ENCODE measurements at regions not wholly inside any gene's neighbourhood (a gene's known extent, or its start where the extent isn't known, plus 50 kb on each side); places are given as distances from the start of the nearest gene placed in this dataset.
A peak's percentile ranks its signal among the peaks of the same experiment; 100 is the strongest.

- intact Hi-C loops (cut with DNase I, micrococcal nuclease): no loop called here
- H3K36me3 ChIP-seq (ENCODE audit: insufficient read depth, low read length): no peaks in the 10 kb centered on the region
- H3K9me3 ChIP-seq (ENCODE audit: control insufficient read depth in 1 of 2, insufficient read depth in 1 of 2, low read length in 2 of 2): no peaks in the 10 kb centered on the region
- no peaks in the 10 kb centered on the region for H3K27me3 Mint-ChIP-seq
- no peak overlapping the region for H3K4me3 ChIP-seq (ENCODE audit: low read length)
- no peaks in the 10 kb centered on the region for H3K9me3 Mint-ChIP-seq
- no peaks in the 10 kb centered on the region for H3K4me1 Mint-ChIP-seq (ENCODE audit: low read depth)
- no peak overlapping the region for H3K27ac ChIP-seq (ENCODE audit: low read depth in 1 of 2, low read length in 2 of 2)
- no peak overlapping the region for H3K27ac Mint-ChIP-seq
- no peaks in the 10 kb centered on the region for H3K27me3 ChIP-seq (ENCODE audit: control insufficient read depth in 1 of 2, insufficient read depth in 2 of 2, low read length in 2 of 2)
- CTCF ChIA-PET: no interaction called here
- DNase-seq (no peak), ATAC-seq (ENCODE audit: poor library complexity) (no peak)
- no peak overlapping the region for H3K4me3 Mint-ChIP-seq
- POLR2A ChIA-PET: no interaction called here
- TF ChIP-seq CTCF (IDR thresholded peaks at IDR 0.05): no peak
- no peaks in the 10 kb centered on the region for H3K4me1 ChIP-seq (ENCODE audit: insufficient read depth, low read length)
- no peaks in the 10 kb centered on the region for H3K36me3 Mint-ChIP-seq (ENCODE audit: low read depth)
These were observed 269.7 kb downstream of the OTOL1 start for GRCh38 chr3:161766331-161766730.

- no peak for TF ChIP-seq CTCF (IDR thresholded peaks at IDR 0.05)
- Mint-ChIP-seq H3K36me3 (ENCODE audit: low read depth) (no peaks in the 10 kb centered on the region), H3K9me3 (peaks cover 3% of the 10 kb centered on the region), H3K4me3 (no peak overlapping the region), H3K4me1 (ENCODE audit: low read depth) (no peaks in the 10 kb centered on the region), H3K27ac (no peak overlapping the region), H3K27me3 (no peaks in the 10 kb centered on the region)
- Histone ChIP-seq H3K4me1 (ENCODE audit: insufficient read depth, low read length) (no peaks in the 10 kb centered on the region), H3K27me3 (ENCODE audit: control insufficient read depth in 1 of 2, insufficient read depth in 2 of 2, low read length in 2 of 2) (no peaks in the 10 kb centered on the region), H3K9me3 (ENCODE audit: control insufficient read depth in 1 of 2, insufficient read depth in 1 of 2, low read length in 2 of 2) (no peaks in the 10 kb centered on the region), H3K4me3 (ENCODE audit: low read length) (no peak overlapping the region), H3K27ac (ENCODE audit: low read depth in 1 of 2, low read length in 2 of 2) (no peak overlapping the region), H3K36me3 (ENCODE audit: insufficient read depth, low read length) (no peaks in the 10 kb centered on the region)
- ChIA-PET CTCF (no interaction called here), POLR2A (no interaction called here)
- ATAC-seq (ENCODE audit: poor library complexity) (no peak), DNase-seq (peak in 1 of 14 experiments; percentile 0)
- intact Hi-C loops (cut with DNase I, micrococcal nuclease): no loop called here
These were observed 274.1 kb downstream of the OTOL1 start for GRCh38 chr3:161770484-161771386.

- CTCF ChIA-PET: no interaction called here
- H3K27ac ChIP-seq (ENCODE audit: low read depth in 1 of 2, low read length in 2 of 2): no peak overlapping the region
- H3K4me3 Mint-ChIP-seq: no peak overlapping the region
- intact Hi-C loops (cut with DNase I, micrococcal nuclease): no loop called here
- TF ChIP-seq CTCF (IDR thresholded peaks at IDR 0.05): no peak
- no peaks in the 10 kb centered on the region for H3K4me1 Mint-ChIP-seq (ENCODE audit: low read depth)
- H3K36me3 ChIP-seq (ENCODE audit: insufficient read depth, low read length): no peaks in the 10 kb centered on the region
- no peaks in the 10 kb centered on the region for H3K36me3 Mint-ChIP-seq (ENCODE audit: low read depth)
- H3K27me3 Mint-ChIP-seq: no peaks in the 10 kb centered on the region
- peaks cover 10% of the 10 kb centered on the region for H3K9me3 Mint-ChIP-seq
- POLR2A ChIA-PET: no interaction called here
- DNase-seq (no peak), ATAC-seq (ENCODE audit: poor library complexity) (no peak)
- H3K4me3 ChIP-seq (ENCODE audit: low read length): no peak overlapping the region
- H3K27me3 ChIP-seq (ENCODE audit: control insufficient read depth in 1 of 2, insufficient read depth in 2 of 2, low read length in 2 of 2): no peaks in the 10 kb centered on the region
- no peaks in the 10 kb centered on the region for H3K9me3 ChIP-seq (ENCODE audit: control insufficient read depth in 1 of 2, insufficient read depth in 1 of 2, low read length in 2 of 2)
- no peak overlapping the region for H3K27ac Mint-ChIP-seq
- no peaks in the 10 kb centered on the region for H3K4me1 ChIP-seq (ENCODE audit: insufficient read depth, low read length)
These were observed 284.8 kb downstream of the OTOL1 start for GRCh38 chr3:161781381-161781780.

All from CD4-positive, alpha-beta T cell (primary cell).